ENCODE measurements at regions not wholly inside any gene's neighbourhood (a gene's known extent, or its start where the extent isn't known, plus 50 kb on each side); places are given as distances from the start of the nearest gene placed in this dataset.

GRCh38 chr2:13596233-13596632 is 879.5 kb downstream of the TRIB2 start:
- H3K23ac ChIP-seq (ENCODE audit: insufficient read length), result no peak overlapping the region
- H2BK15ac ChIP-seq (ENCODE audit: low read length), result no peak overlapping the region
- no peaks in the 10 kb centered on the region for H3K79me2 ChIP-seq (ENCODE audit: control insufficient read depth in 1 of 2, insufficient read depth in 2 of 2, low read length in 2 of 2)
- FAIRE-seq, result no peak
- H3K4me1 ChIP-seq (replicated peaks in 1 of 4; ENCODE audit: control insufficient read depth in 3 of 4, insufficient read depth in 4 of 4, low read length in 3 of 4), result no peaks in the 10 kb centered on the region
- no peak overlapping the region for H2BK12ac ChIP-seq (ENCODE audit: low read depth, low read length)
- no peak overlapping the region for H4K91ac ChIP-seq (replicated peaks; ENCODE audit: insufficient read length, low read length)
- 88% methylated on average over 4 of the region's 4 CpGs; no CpG with 5 or more reads in 1 of the 2 experiments for WGBS, 2 experiments (ENCODE audit: extremely low coverage in 1 of 2, insufficient coverage in 1 of 2, insufficient read length in 1 of 2, insufficient replicate concordance in 2 of 2, low coverage in 1 of 2, low lambda C conversion rate in 2 of 2, missing lambda C conversion rate in 1 of 2)
- peaks cover 0 to 2% of the 10 kb centered on the region in 2 experiments; a peak in 1 of 4 replicates for H3K9me3 ChIP-seq (ENCODE audit: insufficient read depth in 2 of 2, low read depth in 1 of 2, low read length in 1 of 2)
- no peak overlapping the region for H2BK20ac ChIP-seq (ENCODE audit: low read length)
- H3K4me3 ChIP-seq (ENCODE audit: extremely low read depth in 1 of 4, insufficient read depth in 2 of 4, low read depth in 3 of 4, low read length in 4 of 4), result no peak overlapping the region
- no peak overlapping the region for H2AFZ ChIP-seq (ENCODE audit: low read length)
- no peak overlapping the region for H3K27ac ChIP-seq (ENCODE audit: low read depth, low read length)
- no peak overlapping the region for H3K56ac ChIP-seq (replicated peaks; ENCODE audit: insufficient read length, low read depth, low read length)
- ChIA-PET POLR2A (ENCODE audit: partially characterized antibody) (no interaction called here), CTCF (ENCODE audit: partially characterized antibody) (no interaction called here)
- no peak overlapping the region for H4K8ac ChIP-seq (ENCODE audit: extremely low read depth, insufficient read depth, low read length)
- H3K4me2 ChIP-seq (ENCODE audit: insufficient read depth in 1 of 2, low read depth in 2 of 2, low read length in 2 of 2), result no peak overlapping the region
- H3K4ac ChIP-seq (replicated peaks; ENCODE audit: insufficient read length, low read depth, low read length), result no peak overlapping the region
- no peaks in the 10 kb centered on the region for H3K36me3 ChIP-seq (ENCODE audit: control insufficient read depth in 2 of 4, insufficient read depth in 4 of 4, low read length in 3 of 4)
- no peaks in the 10 kb centered on the region for H4K20me1 ChIP-seq (replicated peaks in 1 of 2; ENCODE audit: control insufficient read depth in 1 of 2, insufficient read depth in 2 of 2, low read length in 2 of 2)
- no peak overlapping the region for H2AK5ac ChIP-seq (ENCODE audit: low read depth, low read length)
- no peaks in the 10 kb centered on the region for H3K23me2 ChIP-seq (ENCODE audit: low read depth, low read length)
- no peaks in the 10 kb centered on the region for H3K79me1 ChIP-seq (ENCODE audit: low read depth, low read length)
- no peak overlapping the region for H3K9ac ChIP-seq (replicated peaks in 1 of 4; ENCODE audit: extremely low read depth in 1 of 4, low read depth in 3 of 4, low read length in 3 of 4)
- H3K14ac ChIP-seq (ENCODE audit: insufficient read length), result no peak overlapping the region
- no peak overlapping the region for H2BK120ac ChIP-seq (replicated peaks; ENCODE audit: low read depth, low read length)
- no peak overlapping the region for H3K18ac ChIP-seq (ENCODE audit: extremely low read depth, low read length)
- H3K27me3 ChIP-seq (replicated peaks in 1 of 4; ENCODE audit: control insufficient read depth in 3 of 4, extremely low read depth in 1 of 4, insufficient read depth in 3 of 4, low read length in 3 of 4), result no peaks in the 10 kb centered on the region
- DNase-seq (ENCODE audit: low read depth in 1 of 2, low spot score in 2 of 2), result no peak
- no peak overlapping the region for H2BK5ac ChIP-seq (ENCODE audit: low read depth, low read length)
- H4K5ac ChIP-seq (ENCODE audit: insufficient read length, low read depth, low read length), result no peak overlapping the region
- TF ChIP-seq SIN3A (conservative IDR thresholded peaks at IDR 0.05 in 1 of 2, IDR thresholded peaks at IDR 0.05 in 1 of 2; ENCODE audit: low read depth in 1 of 2, low read length in 2 of 2) (no peak), ZNF274 (IDR thresholded peaks at IDR 0.05; ENCODE audit: borderline replicate concordance, extremely low read depth, low read length) (no peak), POLR2A (IDR thresholded peaks at IDR 0.05; ENCODE audit: control extremely low read depth in 1 of 2, low read depth in 2 of 2, low read length in 2 of 2) (no peak), SRF (IDR thresholded peaks at IDR 0.05; ENCODE audit: low read depth, low read length) (no peak), RNF2 (IDR thresholded peaks at IDR 0.05; ENCODE audit: borderline replicate concordance, low read depth, low read length, missing control alignments, poor library complexity, severe bottlenecking) (no peak), RAD21 (IDR thresholded peaks at IDR 0.05 in 1 of 2, conservative IDR thresholded peaks at IDR 0.05 in 1 of 2; ENCODE audit: low read depth in 2 of 2, low read length in 2 of 2) (no peak), HDAC6 (IDR thresholded peaks at IDR 0.05; ENCODE audit: low read depth, low read length) (no peak), MAFK (IDR thresholded peaks at IDR 0.05; ENCODE audit: low read depth, low read length) (no peak), GABPA (IDR thresholded peaks at IDR 0.05; ENCODE audit: borderline replicate concordance, insufficient read depth, low read length) (no peak), EGR1 (IDR thresholded peaks at IDR 0.05; ENCODE audit: borderline replicate concordance, low read depth, low read length) (no peak), SP1 (IDR thresholded peaks at IDR 0.05; ENCODE audit: low read depth, low read length) (no peak), PHF8 (conservative IDR thresholded peaks at IDR 0.05; ENCODE audit: low read depth, low read length) (no peak), HDAC2 (IDR thresholded peaks at IDR 0.05; ENCODE audit: borderline replicate concordance in 1 of 2, low read depth in 2 of 2, low read length in 2 of 2) (no peak), POLR2AphosphoS5 (IDR thresholded peaks at IDR 0.05; ENCODE audit: low read depth, low read length) (no peak), RFX5 (IDR thresholded peaks at IDR 0.05; ENCODE audit: borderline replicate concordance, low read depth, low read length) (no peak)

All from H1 (cell line).